ENCODE measurements at regions not wholly inside any gene's neighbourhood (a gene's known extent, or its start where the extent isn't known, plus 50 kb on each side); places are given as distances from the start of the nearest gene placed in this dataset.

DNA sequence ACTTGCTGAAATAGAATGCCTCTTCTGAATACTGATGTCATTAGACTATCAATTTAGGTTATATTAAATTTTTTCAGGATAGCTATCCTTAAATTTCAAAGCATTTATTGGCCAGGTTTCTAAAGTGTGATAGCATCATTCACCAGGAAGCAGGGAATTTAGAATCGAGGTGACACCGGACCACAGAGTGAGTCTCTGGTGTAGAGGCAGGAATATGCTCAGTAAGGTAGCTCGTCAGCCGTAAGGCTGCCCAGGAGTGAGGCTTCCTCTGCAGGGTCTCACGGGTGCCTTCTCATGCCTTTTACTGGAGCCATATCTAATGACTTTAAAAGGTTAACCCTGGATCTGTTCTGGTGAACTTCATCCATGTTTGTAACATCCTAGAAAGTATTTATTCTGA lies 170.8 kb upstream of the KLF14 start:
- Mint-ChIP-seq H3K27me3 (peaks cover 45% of the 10 kb centered on the region), H3K9me3 (peaks cover 2% of the 10 kb centered on the region), H3K4me1 (ENCODE audit: unreplicated experiment) (peaks cover 30% of the 10 kb centered on the region), H3K27ac (no peak overlapping the region), H3K4me3 (no peak overlapping the region), H3K36me3 (no peaks in the 10 kb centered on the region)
- TF ChIP-seq, protein P1, sequence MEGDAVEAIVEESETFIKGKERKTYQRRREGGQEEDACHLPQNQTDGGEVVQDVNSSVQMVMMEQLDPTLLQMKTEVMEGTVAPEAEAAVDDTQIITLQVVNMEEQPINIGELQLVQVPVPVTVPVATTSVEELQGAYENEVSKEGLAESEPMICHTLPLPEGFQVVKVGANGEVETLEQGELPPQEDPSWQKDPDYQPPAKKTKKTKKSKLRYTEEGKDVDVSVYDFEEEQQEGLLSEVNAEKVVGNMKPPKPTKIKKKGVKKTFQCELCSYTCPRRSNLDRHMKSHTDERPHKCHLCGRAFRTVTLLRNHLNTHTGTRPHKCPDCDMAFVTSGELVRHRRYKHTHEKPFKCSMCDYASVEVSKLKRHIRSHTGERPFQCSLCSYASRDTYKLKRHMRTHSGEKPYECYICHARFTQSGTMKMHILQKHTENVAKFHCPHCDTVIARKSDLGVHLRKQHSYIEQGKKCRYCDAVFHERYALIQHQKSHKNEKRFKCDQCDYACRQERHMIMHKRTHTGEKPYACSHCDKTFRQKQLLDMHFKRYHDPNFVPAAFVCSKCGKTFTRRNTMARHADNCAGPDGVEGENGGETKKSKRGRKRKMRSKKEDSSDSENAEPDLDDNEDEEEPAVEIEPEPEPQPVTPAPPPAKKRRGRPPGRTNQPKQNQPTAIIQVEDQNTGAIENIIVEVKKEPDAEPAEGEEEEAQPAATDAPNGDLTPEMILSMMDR (conservative IDR thresholded peaks at IDR 0.05) = no peak
- no peak for DNase-seq (ENCODE audit: extremely low spot score, unreplicated experiment)

- Mint-ChIP-seq H3K36me3 (no peaks in the 10 kb centered on the region), H3K4me3 (no peak overlapping the region)
Measured at GRCh38 chr7:130906575-130906974, 172.6 kb upstream of the KLF14 start.

DNA sequence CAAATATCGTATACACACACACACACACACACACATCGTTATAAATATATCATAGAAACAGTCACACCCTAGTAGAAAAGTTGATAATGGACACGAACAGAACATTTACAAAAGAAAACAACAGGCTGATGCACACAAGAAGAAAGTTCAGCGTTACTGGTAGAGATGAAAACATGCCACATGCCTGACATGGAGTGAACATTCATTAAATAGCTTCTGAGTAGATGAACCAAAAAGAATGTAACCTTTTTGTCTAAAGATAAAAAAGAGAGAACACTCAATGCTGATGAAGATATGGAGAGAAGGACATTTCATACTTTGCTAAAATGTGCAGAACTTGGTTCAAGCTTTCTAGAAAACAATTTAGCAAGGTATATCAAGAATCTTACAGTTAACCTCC lies 173.4 kb upstream of the KLF14 start:
- H3K4me1 Mint-ChIP-seq (ENCODE audit: unreplicated experiment) = peaks cover 19% of the 10 kb centered on the region
- H3K27ac Mint-ChIP-seq = no peak overlapping the region
- H3K4me3 Mint-ChIP-seq = no peak overlapping the region
- H3K27me3 Mint-ChIP-seq = peaks cover 43% of the 10 kb centered on the region
- no peak for DNase-seq (ENCODE audit: extremely low spot score, unreplicated experiment)
- TF ChIP-seq, protein P1 (conservative IDR thresholded peaks at IDR 0.05) = no peak
- H3K9me3 Mint-ChIP-seq = no peaks in the 10 kb centered on the region
- no peaks in the 10 kb centered on the region for H3K36me3 Mint-ChIP-seq

More at GRCh38 chr7:130906575-130906974, 172.6 kb upstream of the KLF14 start:
- H3K27ac Mint-ChIP-seq = no peak overlapping the region
- no peaks in the 10 kb centered on the region for H3K9me3 Mint-ChIP-seq
- H3K27me3 Mint-ChIP-seq = peaks cover 43% of the 10 kb centered on the region
- peaks cover 17% of the 10 kb centered on the region for H3K4me1 Mint-ChIP-seq (ENCODE audit: unreplicated experiment)
- TF ChIP-seq, protein P1 (conservative IDR thresholded peaks at IDR 0.05) = no peak
- no peak for DNase-seq (ENCODE audit: extremely low spot score, unreplicated experiment)

- H3K27ac Mint-ChIP-seq = no peak overlapping the region
- DNase-seq (ENCODE audit: extremely low spot score, unreplicated experiment) = no peak
- TF ChIP-seq, protein P1 (conservative IDR thresholded peaks at IDR 0.05) = no peak
- H3K9me3 Mint-ChIP-seq = no peaks in the 10 kb centered on the region
- H3K36me3 Mint-ChIP-seq = no peaks in the 10 kb centered on the region
- H3K4me3 Mint-ChIP-seq = no peak overlapping the region
- H3K27me3 Mint-ChIP-seq = peaks cover 45% of the 10 kb centered on the region
- H3K4me1 Mint-ChIP-seq (ENCODE audit: unreplicated experiment) = peaks cover 24% of the 10 kb centered on the region
Measured at GRCh38 chr7:130908345-130909160, 174.5 kb upstream of the KLF14 start.

DNA sequence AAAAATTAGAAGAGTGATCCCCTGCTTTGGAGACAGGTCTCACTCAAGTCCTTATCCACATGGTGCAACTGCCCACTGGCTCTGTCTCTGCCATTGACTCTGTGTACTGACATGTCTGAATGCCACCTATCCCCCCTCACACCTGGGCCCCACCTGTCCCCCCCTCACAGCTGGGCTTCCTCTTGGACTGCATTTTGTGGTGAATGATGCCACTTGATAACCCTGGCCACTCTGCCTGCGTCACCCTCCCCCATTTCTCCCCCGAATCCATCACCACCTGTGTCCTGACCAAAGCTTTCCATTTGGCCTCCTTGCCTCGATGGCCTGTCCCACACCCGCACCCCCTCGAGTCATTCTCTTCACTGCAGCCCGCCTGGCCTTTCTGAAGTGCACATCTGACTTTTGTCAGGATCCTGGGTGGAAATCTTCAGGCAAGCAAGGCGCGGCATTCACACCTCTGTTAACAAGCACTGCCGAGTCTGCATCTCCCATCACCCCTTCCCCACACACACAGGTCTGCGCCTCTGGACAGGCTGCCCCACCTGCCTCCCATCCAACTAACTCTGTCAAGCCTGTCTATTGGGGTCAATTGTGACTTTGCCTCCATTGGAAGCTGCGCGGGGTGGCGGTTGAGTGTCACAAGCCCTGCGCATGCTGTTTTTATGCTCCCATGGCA lies 175.3 kb upstream of the KLF14 start:
- peaks cover 18% of the 10 kb centered on the region for H3K4me1 Mint-ChIP-seq (ENCODE audit: unreplicated experiment)
- H3K4me3 Mint-ChIP-seq = no peak overlapping the region
- DNase-seq (ENCODE audit: extremely low spot score, unreplicated experiment) = no peak
- no peaks in the 10 kb centered on the region for H3K36me3 Mint-ChIP-seq
- peaks cover 40% of the 10 kb centered on the region for H3K27me3 Mint-ChIP-seq
- TF ChIP-seq, protein P1 (conservative IDR thresholded peaks at IDR 0.05) = no peak
- no peaks in the 10 kb centered on the region for H3K9me3 Mint-ChIP-seq
- H3K27ac Mint-ChIP-seq = no peak overlapping the region
